Parathyroid adenoma (tissue), 2 donors: ENCODE measurements at regions not wholly inside any gene's neighbourhood (a gene's known extent, or its start where the extent isn't known, plus 50 kb on each side); places are given as distances from the start of the nearest gene placed in this dataset.

Experiments
- H2AFZ ChIP-seq: fragments of 300-600 bp; sonication (generic); one replicate; pipeline ENCODE4 v1.7.0; 2017; ENCODE audit warnings: antibody characterized with exemption, mild to moderate bottlenecking
- H3K27ac ChIP-seq: fragments of 300-600 bp; sonication (generic); one replicate; pipeline ENCODE4 v1.7.0; 2017
- H3K27me3 ChIP-seq: fragments of 300-600 bp; sonication (generic); one replicate; pipeline ENCODE4 v1.7.0; 2017; ENCODE audit warnings: low read length; ENCODE audit not compliant: control insufficient read depth, insufficient read depth
- H3K36me3 ChIP-seq: fragments of 300-600 bp; sonication (generic); one replicate; pipeline ENCODE4 v1.7.0; 2017; ENCODE audit warnings: low read length; ENCODE audit not compliant: control insufficient read depth, insufficient read depth
- H3K4me1 ChIP-seq: fragments of 300-600 bp; sonication (generic); one replicate; pipeline ENCODE4 v1.7.0; 2017; ENCODE audit warnings: control low read depth
- H3K4me2 ChIP-seq: fragments of 300-600 bp; sonication (generic); one replicate; pipeline ENCODE4 v1.7.0; 2017; ENCODE audit warnings: low read length
- H3K4me3 ChIP-seq: fragments of 300-600 bp; sonication (generic); one replicate; pipeline ENCODE4 v1.7.0; 2017; ENCODE audit warnings: low read depth, low read length
- H3K79me2 ChIP-seq: fragments of 300-600 bp; sonication (generic); one replicate; pipeline ENCODE4 v1.7.0; 2017; ENCODE audit warnings: control low read depth
- H3K9ac ChIP-seq: fragments of 300-600 bp; sonication (generic); one replicate; pipeline ENCODE4 v1.7.0; 2017; ENCODE audit warnings: mild to moderate bottlenecking
- H3K9me3 ChIP-seq: fragments of 300-600 bp; sonication (generic); one replicate; pipeline ENCODE4 v1.7.0; 2017; ENCODE audit warnings: low read length; ENCODE audit not compliant: control insufficient read depth
- TF ChIP-seq, protein P1 (sequence below): fragments of 300-600 bp; sonication (generic); IDR thresholded peaks from one replicate; pipeline ENCODE4 v1.7.0; 2017; ENCODE audit warnings: antibody characterized with exemption, mild to moderate bottlenecking
- donor health status: primary hyperparathyroidism.

DNA sequence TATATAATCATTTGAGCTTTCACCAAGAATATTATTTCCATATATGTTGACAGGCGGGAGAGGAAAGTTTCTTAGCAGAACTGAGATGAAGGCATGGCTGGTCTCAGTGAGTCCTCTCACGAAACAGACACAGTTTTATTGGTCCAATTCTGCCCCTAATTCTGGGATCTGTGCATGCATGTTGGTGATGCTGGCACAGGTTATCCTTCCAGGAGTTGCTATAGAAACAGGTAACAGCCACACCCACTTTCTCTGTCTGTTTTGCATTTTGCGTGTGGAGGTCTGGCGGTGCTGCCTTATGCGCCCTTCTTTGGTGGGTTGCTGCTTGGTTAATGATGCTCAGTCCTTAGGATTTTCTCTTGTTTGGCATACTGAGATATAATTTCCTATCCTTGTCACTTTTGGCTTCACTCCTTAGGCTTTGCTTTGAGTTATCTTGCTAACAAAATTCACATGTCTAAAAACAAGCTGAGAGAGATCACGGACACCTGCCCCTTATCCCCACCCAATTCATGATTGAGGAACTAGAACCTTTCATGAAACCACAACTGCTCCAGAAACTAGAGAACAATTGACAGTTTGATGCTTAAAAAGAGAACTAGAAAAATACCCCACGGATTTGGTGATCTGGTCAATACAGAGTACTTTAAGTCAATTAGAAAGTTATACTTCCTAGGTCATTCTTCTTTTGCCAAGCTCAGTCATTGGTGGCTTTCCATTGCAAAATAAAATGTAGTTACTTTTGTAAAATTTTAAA is 189.3 kb downstream of the FAT3 start:
- Histone ChIP-seq H3K27ac (no peak overlapping the region), H2AFZ (no peak overlapping the region), H3K27me3 (no peaks in the 10 kb centered on the region), H3K36me3 (no peaks in the 10 kb centered on the region), H3K79me2 (no peaks in the 10 kb centered on the region), H3K4me2 (no peak overlapping the region), H3K4me1 (no peaks in the 10 kb centered on the region), H3K9ac (no peak overlapping the region), H3K9me3 (no peaks in the 10 kb centered on the region), H3K4me3 (no peak overlapping the region)
- TF ChIP-seq, protein P1, sequence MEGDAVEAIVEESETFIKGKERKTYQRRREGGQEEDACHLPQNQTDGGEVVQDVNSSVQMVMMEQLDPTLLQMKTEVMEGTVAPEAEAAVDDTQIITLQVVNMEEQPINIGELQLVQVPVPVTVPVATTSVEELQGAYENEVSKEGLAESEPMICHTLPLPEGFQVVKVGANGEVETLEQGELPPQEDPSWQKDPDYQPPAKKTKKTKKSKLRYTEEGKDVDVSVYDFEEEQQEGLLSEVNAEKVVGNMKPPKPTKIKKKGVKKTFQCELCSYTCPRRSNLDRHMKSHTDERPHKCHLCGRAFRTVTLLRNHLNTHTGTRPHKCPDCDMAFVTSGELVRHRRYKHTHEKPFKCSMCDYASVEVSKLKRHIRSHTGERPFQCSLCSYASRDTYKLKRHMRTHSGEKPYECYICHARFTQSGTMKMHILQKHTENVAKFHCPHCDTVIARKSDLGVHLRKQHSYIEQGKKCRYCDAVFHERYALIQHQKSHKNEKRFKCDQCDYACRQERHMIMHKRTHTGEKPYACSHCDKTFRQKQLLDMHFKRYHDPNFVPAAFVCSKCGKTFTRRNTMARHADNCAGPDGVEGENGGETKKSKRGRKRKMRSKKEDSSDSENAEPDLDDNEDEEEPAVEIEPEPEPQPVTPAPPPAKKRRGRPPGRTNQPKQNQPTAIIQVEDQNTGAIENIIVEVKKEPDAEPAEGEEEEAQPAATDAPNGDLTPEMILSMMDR: no peak

DNA sequence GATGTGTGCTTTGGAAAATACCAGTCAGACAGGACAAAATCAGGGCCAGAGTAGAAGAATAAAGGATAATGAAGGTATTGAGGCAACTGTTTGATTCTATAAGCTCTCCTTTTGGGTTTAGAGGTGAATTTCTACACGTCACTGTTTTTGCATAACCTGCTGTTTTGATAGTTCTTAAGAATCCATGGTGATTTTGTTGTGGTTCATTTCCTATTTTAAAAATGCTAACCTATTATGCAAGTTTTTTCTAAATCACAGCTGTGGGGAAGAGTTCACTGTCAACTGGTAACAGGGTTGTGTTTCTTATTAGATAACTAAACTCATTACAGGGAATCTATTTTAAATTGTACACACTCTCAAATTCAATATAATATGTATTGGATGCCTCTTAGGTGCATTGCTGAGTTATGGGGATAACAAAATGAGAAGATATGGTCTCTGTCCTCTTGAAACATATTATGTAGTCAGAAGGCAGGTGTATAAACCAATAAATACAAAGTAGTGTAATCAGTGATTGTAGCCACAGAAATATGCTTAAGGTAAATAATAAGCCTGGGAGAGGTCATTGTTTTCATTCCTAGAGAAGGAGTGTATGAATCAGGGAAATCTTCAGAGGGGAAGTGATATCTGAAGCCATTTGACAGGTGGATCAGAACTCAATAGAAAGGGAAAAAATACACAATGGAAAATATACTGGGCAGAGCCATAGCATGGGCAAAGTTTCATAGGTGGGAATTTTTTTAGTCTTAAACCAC is 192.5 kb downstream of the FAT3 start:
- Histone ChIP-seq H3K4me2 (no peak overlapping the region), H3K79me2 (no peaks in the 10 kb centered on the region), H3K27me3 (no peaks in the 10 kb centered on the region), H2AFZ (no peak overlapping the region), H3K4me3 (no peak overlapping the region), H3K9me3 (no peaks in the 10 kb centered on the region), H3K27ac (no peak overlapping the region), H3K4me1 (no peaks in the 10 kb centered on the region), H3K9ac (no peak overlapping the region), H3K36me3 (no peaks in the 10 kb centered on the region)
- TF ChIP-seq, protein P1: no peak

DNA sequence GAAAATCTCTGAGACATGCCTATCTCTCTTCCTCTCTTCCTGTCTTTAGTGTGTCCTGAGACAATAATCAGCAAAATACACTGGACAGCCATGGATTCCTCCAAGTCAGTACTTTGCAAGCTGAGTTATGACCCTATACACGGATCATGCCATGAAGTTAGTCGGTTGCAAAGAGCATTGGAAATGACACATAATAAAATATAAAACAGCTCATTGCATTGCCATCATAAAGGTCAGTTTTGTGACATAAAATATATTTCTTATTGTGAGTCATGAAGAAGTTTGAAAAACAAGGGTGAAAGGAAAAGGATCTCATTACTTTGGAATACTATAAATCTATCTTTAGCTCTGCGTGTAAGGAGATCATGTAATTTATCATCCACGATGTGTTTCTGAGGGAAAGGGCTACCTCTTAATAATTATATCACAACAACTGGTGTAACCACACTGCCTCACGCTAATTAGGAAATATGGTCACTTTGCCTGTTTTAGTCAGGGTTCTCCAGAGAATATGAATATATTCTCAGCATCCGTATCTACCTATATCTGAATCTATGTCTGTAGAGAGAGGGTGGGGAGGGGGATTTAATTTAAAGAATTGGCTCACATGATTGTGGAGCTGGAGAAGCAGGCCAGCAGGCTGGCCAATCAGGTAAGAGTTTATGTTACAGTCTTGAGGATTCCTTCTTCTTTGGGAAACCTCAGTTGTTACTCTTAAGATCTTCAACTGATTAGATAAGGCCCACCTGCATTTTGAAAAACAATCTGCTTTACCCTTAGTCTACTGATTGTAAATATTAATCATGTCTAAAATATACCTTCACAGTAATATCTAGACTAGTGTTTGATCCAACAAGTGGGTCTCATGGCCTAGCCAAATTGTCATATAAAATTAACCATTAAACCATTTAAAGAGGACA is 198.8 kb downstream of the FAT3 start:
- H3K9ac ChIP-seq: no peak overlapping the region
- H3K27ac ChIP-seq: no peak overlapping the region
- H3K4me2 ChIP-seq: no peak overlapping the region
- H3K4me1 ChIP-seq: no peaks in the 10 kb centered on the region
- H3K27me3 ChIP-seq: no peaks in the 10 kb centered on the region
- TF ChIP-seq, protein P1: no peak
- H3K9me3 ChIP-seq: no peaks in the 10 kb centered on the region
- no peak overlapping the region for H3K4me3 ChIP-seq
- H3K79me2 ChIP-seq: no peaks in the 10 kb centered on the region
- no peak overlapping the region for H2AFZ ChIP-seq
- H3K36me3 ChIP-seq: no peaks in the 10 kb centered on the region

DNA sequence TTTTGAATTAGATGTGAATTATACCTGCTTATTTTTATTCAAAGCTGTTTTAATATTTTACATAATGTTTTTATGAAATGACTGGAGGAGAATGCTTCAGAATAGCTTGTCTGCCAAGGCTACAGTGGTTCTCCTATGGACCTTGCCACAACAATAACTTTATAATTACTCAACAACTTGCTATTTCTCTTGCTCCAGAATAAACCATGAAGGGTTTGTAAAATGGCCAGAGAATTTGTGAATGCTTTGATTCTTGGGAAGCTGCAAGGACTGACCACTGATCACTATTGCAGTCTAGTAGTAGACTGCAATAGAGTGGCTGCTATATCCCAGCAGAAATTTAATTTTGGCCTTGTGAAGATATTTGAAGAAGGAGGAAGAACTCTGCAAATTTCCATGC is 199.7 kb downstream of the FAT3 start:
- Histone ChIP-seq H3K4me2 (no peak overlapping the region), H2AFZ (no peak overlapping the region), H3K79me2 (no peaks in the 10 kb centered on the region), H3K9ac (no peak overlapping the region), H3K36me3 (no peaks in the 10 kb centered on the region), H3K9me3 (no peaks in the 10 kb centered on the region), H3K27me3 (no peaks in the 10 kb centered on the region), H3K27ac (no peak overlapping the region), H3K4me1 (no peaks in the 10 kb centered on the region), H3K4me3 (no peak overlapping the region)
- TF ChIP-seq, protein P1: no peak
